ENCODE measurements at regions not wholly inside any gene's neighbourhood (a gene's known extent, or its start where the extent isn't known, plus 50 kb on each side); places are given as distances from the start of the nearest gene placed in this dataset.
A peak's percentile ranks its signal among the peaks of the same experiment; 100 is the strongest.

GRCh38 chr11:19403196-19403895, 162.6 kb upstream of the E2F8 start:
- no peak for DNase-seq

DNA sequence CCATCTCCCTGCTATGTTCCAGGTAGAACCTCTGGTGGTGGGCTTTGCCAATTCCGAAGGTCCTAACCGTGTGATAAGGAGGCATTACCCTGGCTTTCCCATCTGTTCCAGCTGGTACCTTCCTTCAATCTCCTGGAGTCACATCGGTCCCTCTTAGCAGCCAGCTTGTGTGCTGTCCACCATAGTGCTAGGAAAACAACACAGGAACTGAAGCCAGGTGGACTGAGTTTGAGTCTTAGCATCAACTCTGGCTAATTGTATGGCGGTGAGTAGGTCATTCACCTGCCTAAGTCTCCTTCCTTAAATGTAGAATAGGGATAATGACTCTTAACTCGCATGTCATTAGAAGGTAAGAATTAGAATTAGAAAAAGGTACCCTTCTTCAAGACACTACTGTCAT, 159.6 kb upstream of the E2F8 start:
- no peak for DNase-seq

DNA sequence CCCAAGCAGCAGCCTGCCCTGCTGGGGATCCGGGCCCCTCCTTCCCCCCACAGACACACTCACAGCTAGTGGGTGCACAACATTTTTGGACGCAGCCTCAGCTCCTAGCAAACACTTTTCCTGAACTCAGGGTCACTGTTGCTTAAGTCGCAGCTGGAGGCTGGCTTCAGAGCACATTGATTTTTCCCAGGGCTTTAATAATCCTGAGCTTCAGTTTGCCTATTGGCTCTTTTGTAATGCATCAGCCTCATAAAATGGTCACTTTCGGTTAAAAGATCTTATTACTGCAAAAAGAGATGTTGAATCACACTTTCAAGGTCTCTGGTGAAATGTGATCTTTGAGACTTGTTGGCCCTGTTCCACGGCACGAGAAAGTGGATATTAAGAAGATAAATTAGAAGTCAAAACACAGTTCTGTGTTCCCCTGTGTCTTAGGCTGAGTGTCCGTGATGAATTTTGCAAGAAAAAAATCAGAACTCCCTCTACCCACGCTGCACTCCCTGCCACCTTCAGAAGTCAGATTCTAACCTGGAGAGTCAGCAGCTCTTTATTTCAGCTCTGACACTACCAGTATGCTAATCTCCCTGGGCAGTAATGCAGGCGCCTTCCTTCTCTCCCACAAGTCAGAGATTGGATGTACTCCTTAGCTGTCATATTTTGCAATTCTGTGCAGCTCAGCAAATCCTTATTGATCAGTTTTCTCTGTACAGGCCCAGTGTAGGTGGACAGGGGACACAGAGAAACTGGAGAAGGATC, 158.2 kb upstream of the E2F8 start:
- DNase-seq: no peak

- no peak for DNase-seq
Observed at GRCh38 chr11:19398273-19398672, 157.5 kb upstream of the E2F8 start.

- DNase-seq: no peak
Observed at GRCh38 chr11:19395050-19395449, 154.3 kb upstream of the E2F8 start.

DNA sequence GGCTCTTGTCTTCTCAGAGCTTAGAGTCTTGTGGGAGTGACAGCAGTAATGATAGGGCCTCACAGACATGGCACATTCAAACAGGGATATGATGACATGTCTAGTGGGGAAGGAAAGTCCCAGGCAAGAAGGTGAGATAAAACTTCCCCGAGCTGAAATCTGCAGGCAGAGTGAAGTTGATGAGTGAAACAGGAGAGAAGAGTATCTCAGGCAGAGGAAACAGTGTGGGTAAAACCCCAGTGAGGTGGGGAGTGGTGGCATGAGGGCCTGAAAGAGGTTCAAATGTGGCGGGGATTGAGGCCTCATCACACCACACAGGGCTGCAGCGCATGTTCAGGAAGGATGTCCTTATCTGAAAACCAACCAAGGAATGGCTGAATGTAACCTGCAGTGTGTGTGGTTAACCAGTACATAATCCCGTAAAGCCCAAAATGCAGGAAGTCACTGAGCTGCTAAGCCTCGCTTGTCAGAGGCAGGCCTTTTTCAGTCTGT, 153.8 kb upstream of the E2F8 start:
- no peak for DNase-seq

DNA sequence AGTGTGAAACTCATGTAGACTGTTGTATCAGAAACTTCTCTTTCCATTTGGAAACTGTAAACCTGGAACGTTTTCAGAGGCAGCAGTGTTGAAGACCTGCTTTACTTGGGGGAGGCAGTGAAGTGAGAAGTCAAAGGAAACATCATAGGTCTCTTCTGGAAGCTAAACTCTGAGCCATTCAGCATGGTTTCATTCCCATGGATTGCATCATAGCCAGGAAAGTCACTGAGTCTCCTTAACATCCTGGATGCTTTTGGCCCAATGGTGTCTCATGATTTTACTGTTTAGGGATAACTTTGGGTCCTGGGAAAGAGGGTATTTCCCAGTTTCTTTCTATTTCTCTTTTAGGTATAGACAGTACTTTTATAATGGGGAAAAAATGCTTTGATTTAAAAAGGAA, 153.2 kb upstream of the E2F8 start:
- no peak for DNase-seq

- DNase-seq: no peak
Observed at GRCh38 chr11:19392847-19393518, 152.2 kb upstream of the E2F8 start.

- no peak for DNase-seq
Observed at GRCh38 chr11:19392321-19392720, 151.6 kb upstream of the E2F8 start.

- DNase-seq: no peak
Observed at GRCh38 chr11:19391652-19392051, 150.9 kb upstream of the E2F8 start.

DNA sequence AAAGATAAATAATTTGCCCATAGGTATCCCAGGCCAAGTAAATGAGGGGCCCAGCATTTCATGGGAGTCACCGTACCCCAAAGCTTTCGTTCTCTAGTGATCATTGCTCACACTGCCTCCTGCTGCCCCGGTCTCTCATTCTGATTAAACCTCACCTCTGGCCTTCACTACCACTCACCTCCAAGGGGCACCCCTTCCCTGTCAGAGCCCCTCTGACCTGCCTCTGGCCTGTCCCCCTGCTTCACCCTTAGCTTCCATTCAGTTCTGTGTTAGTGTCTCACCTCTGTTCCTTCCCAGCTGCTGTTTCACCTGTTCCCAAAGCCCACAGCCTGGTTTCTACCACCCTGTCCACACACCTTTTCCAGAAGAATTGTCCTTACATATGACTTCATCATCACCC, 150.3 kb upstream of the E2F8 start:
- DNase-seq: no peak

- no peak for DNase-seq
Observed at GRCh38 chr11:19389787-19390303, 149.1 kb upstream of the E2F8 start.

DNA sequence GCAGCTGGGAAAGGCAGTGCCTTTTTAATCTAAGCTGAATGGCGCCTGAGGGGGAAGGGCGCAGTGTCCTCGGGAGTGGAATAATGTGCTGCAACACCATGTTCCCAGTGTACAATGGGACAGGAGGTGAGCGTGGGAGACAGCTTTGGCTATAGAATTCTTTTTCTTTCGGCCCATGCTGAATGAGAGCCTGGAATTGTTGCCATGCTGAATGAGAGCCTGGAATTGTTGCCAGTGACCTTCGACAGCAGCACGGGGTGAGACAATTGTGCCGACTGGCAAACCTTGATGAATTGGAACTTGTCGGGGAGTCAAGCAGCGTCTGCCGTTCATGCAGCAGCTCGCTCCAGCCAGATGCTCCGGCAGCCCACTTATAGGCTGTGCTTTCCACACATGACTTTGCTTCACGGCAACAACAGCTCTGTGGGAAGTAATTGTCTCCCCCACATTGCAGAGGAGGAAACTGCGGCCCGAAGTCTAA, 141.4 kb upstream of the E2F8 start:
- DNase-seq: no peak

- DNase-seq: no peak
Observed at GRCh38 chr11:19380375-19380774, 139.6 kb upstream of the E2F8 start.

DNA sequence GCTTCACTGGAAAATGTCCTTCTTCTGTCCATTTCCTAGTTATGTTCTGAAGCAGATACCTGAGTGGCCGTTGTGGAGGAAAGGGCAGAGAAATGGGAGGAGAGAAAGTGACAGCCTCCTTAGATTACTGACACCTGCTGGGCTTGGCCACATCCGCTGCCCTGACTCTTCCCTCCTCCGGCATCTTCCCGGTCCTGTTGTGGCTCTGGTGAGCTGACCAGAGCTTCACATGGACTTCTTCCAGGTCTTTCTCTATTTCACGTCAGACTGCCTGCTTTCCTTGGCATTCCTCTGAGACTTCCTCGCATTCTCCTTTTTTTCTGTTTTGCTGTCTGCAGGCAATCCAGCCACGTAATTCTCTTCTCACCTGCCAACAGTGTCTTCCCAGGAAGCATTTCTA, 138.7 kb upstream of the E2F8 start:
- no peak for DNase-seq

DNA sequence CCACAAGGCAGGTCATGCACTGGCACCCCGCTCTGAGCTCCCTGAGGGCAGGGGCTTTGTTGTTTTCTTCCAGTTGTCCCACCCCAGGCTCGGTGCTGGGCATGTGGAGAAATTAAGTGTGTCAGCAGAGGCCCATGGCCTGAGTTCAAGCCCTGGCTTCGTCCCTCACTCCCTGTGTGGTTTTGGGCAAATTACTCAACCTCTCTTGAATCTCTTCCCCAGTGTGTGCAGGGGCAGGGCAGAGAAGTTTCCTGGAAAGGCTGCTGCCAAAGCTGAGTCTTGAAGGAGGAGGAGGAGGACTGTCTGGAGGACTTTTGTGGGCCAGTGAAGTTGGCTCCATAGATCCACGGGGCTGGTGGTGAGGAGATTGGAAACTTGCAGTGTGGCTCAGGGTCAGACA, 138.1 kb upstream of the E2F8 start:
- DNase-seq: no peak

DNA sequence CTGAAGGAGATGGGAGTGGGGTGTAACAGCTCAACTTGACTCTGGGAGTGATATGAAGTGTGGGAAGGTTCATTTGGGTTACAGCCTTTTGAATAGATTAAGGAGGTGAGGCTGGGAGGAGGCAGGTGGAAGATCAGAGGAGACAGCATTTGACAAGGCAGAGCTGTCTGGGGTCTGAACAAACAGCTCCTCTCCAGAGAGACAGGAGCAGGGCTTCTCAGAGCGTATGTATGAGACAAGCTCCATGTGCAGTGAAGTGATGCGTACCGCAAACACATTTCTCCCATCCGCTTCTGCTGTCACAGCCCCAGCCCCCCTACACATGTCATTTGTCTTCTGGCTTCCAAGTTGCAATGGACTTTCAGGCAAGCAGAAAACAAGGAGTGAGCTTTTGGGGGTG, 137.1 kb upstream of the E2F8 start:
- DNase-seq: no peak

GRCh38 chr11:19375440-19375839, 134.7 kb upstream of the E2F8 start:
- DNase-seq: no peak

GRCh38 chr11:19374151-19374569, 133.4 kb upstream of the E2F8 start:
- DNase-seq: no peak

- DNase-seq: no peak
Observed at GRCh38 chr11:19372381-19372780, 131.6 kb upstream of the E2F8 start.

GRCh38 chr11:19370100-19370861, 129.5 kb upstream of the E2F8 start:
- peak; percentile 14 for DNase-seq
